Natural killer cell (primary cell): ENCODE measurements at regions not wholly inside any gene's neighbourhood (a gene's known extent, or its start where the extent isn't known, plus 50 kb on each side); places are given as distances from the start of the nearest gene placed in this dataset.

Experiments used
- ATAC-seq, 3 donors: fragments of 150-1000 bp in 2 of 3; fragments of 200-7000 bp in 1 of 3; cut with Tn5 transposase; 1 replicate in 1 of 3; 2 replicates in 2 of 3; pipeline ENCODE4 v1.10.0; 2021; ENCODE audit warnings: mild to moderate bottlenecking in 2 of 3, moderate library complexity in 2 of 3
- DNase-seq, 2 donors: peaks; one replicate each; pipeline versions ENCODE4 v3.0.0 to v3.0.0-alpha.2; 2013 to 2021; ENCODE audit warnings: mixed read lengths in 1 of 2
- H3K27ac ChIP-seq: one replicate; pipeline ENCODE4 v1.5.1; 2013; ENCODE audit warnings: mild to moderate bottlenecking, low read length
- H3K27me3 ChIP-seq: one replicate; pipeline ENCODE4 v1.6.1; 2013; ENCODE audit warnings: low read length; ENCODE audit not compliant: control insufficient read depth, insufficient read depth
- H3K36me3 ChIP-seq: one replicate; pipeline ENCODE4 v1.6.1; 2013; ENCODE audit warnings: low read length; ENCODE audit not compliant: control insufficient read depth, insufficient read depth
- H3K4me1 ChIP-seq: one replicate; pipeline ENCODE4 v1.6.1; 2013; ENCODE audit warnings: low read length; ENCODE audit not compliant: control insufficient read depth, insufficient read depth
- H3K4me3 ChIP-seq: one replicate; pipeline ENCODE4 v1.5.1; 2013; ENCODE audit warnings: low read length
- H3K9me3 ChIP-seq: one replicate; pipeline ENCODE4 v1.6.1; 2013; ENCODE audit warnings: low read length; ENCODE audit not compliant: control insufficient read depth, insufficient read depth
- H3K27ac Mint-ChIP-seq, 2 donors: one replicate each; pipeline ENCODE4 v1.8.0; 2022; ENCODE audit warnings: mild to moderate bottlenecking in 2 of 2, mixed read lengths in 2 of 2, moderate library complexity in 1 of 2
- H3K27me3 Mint-ChIP-seq, 2 donors: one replicate each; pipeline ENCODE4 v1.8.0; 2022; ENCODE audit warnings: low read depth in 2 of 2, mixed read lengths in 2 of 2
- H3K36me3 Mint-ChIP-seq: one replicate; pipeline ENCODE4 v1.8.0; 2022; ENCODE audit warnings: mixed read lengths
- H3K4me1 Mint-ChIP-seq, 2 donors: one replicate each; pipeline ENCODE4 v1.8.0; 2022; ENCODE audit warnings: mixed read lengths in 2 of 2
- H3K4me3 Mint-ChIP-seq: one replicate; pipeline ENCODE4 v1.8.0; 2022; ENCODE audit warnings: mild to moderate bottlenecking, moderate library complexity, mixed read lengths
- H3K9me3 Mint-ChIP-seq, 2 donors: one replicate each; pipeline ENCODE4 v1.8.0; 2022; ENCODE audit warnings: mixed read lengths in 2 of 2
- WGBS: methylation state at CpG from one replicate; pipeline ENCODE4 v1.1.7; 2013; ENCODE audit warnings: missing lambda C conversion rate; ENCODE audit not compliant: insufficient coverage; 5-methylcytosine and 5-hydroxymethylcytosine counted together
- intact Hi-C: fragments of 100-400 bp; cut with micrococcal nuclease; formaldehyde crosslinking; loops from one replicate; pipeline ENCODE4 v1.14.2; 2022
- TF ChIP-seq, protein P1 (sequence below): fragments of 200-600 bp; IDR thresholded peaks from one replicate; pipeline ENCODE4 v1.8.0; 2022; ENCODE audit warnings: antibody characterized with exemption

DNA sequence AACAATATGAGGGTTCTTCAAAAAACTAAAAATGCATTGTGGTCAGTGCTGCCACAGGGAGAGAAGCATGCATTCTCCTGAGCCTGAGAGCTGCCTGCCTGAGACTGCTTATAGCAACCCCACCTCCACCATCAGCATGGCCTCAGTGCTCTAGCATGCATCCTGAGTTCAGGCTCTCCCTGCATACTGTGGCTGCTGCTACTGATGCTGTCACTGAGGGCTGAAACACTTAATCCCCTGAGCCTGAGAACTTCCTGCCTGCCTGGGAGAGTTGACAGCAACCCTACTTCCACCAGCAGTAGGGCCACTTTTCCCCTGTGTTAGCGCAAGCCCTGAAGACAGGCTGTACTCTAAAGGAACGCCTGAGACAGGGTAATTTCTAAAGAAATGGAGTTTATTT lies 206.0 kb downstream of the FBXO4 start:
- TF ChIP-seq, protein P1, sequence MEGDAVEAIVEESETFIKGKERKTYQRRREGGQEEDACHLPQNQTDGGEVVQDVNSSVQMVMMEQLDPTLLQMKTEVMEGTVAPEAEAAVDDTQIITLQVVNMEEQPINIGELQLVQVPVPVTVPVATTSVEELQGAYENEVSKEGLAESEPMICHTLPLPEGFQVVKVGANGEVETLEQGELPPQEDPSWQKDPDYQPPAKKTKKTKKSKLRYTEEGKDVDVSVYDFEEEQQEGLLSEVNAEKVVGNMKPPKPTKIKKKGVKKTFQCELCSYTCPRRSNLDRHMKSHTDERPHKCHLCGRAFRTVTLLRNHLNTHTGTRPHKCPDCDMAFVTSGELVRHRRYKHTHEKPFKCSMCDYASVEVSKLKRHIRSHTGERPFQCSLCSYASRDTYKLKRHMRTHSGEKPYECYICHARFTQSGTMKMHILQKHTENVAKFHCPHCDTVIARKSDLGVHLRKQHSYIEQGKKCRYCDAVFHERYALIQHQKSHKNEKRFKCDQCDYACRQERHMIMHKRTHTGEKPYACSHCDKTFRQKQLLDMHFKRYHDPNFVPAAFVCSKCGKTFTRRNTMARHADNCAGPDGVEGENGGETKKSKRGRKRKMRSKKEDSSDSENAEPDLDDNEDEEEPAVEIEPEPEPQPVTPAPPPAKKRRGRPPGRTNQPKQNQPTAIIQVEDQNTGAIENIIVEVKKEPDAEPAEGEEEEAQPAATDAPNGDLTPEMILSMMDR, result no peak
- Histone ChIP-seq H3K4me1 (no peaks in the 10 kb centered on the region), H3K4me3 (no peak overlapping the region), H3K27ac (no peak overlapping the region), H3K36me3 (no peaks in the 10 kb centered on the region), H3K27me3 (no peaks in the 10 kb centered on the region), H3K9me3 (no peaks in the 10 kb centered on the region)
- WGBS, result 66% methylated on average over 2 of the region's 2 CpGs
- Mint-ChIP-seq H3K27ac (no peak overlapping the region), H3K36me3 (no peaks in the 10 kb centered on the region), H3K4me3 (no peak overlapping the region), H3K27me3 (no peaks in the 10 kb centered on the region), H3K4me1 (no peaks in the 10 kb centered on the region), H3K9me3 (peaks cover 6 to 19% of the 10 kb centered on the region in 2 donors)
- ATAC-seq, result no peak
- intact Hi-C loops, result no loop called here
- DNase-seq, result no peak

DNA sequence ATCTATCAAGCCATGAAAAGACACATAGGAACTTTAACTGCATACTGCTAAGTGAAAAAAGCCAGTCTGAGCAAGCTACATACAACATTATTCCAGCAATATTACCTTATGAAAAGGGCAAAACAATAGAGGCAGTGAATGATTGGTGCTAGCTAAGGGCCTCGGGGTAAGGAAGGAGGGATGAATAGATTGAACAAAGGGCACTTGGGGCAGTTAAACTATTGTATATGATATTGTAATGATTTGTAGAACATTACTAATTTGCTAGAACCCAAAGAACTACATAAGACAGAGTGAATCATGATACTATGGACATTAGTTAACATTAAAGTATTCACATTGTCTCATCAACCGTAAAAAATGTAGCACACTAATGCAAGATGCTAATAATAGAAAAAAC lies 218.3 kb downstream of the FBXO4 start:
- Histone ChIP-seq H3K36me3 (no peaks in the 10 kb centered on the region), H3K27ac (no peak overlapping the region), H3K27me3 (no peaks in the 10 kb centered on the region), H3K4me3 (no peak overlapping the region), H3K9me3 (peaks cover 4% of the 10 kb centered on the region), H3K4me1 (no peaks in the 10 kb centered on the region)
- TF ChIP-seq, protein P1, result no peak
- Mint-ChIP-seq H3K36me3 (peaks cover 3% of the 10 kb centered on the region), H3K9me3 (peaks cover 4 to 6% of the 10 kb centered on the region in 2 donors), H3K4me1 (no peaks in the 10 kb centered on the region), H3K27me3 (no peaks in the 10 kb centered on the region), H3K4me3 (no peak overlapping the region), H3K27ac (no peak overlapping the region)
- ATAC-seq, result no peak
- intact Hi-C loops, result no loop called here
- WGBS, result 100% methylated on average over 1 of the region's 2 CpGs
- DNase-seq, result no peak

DNA sequence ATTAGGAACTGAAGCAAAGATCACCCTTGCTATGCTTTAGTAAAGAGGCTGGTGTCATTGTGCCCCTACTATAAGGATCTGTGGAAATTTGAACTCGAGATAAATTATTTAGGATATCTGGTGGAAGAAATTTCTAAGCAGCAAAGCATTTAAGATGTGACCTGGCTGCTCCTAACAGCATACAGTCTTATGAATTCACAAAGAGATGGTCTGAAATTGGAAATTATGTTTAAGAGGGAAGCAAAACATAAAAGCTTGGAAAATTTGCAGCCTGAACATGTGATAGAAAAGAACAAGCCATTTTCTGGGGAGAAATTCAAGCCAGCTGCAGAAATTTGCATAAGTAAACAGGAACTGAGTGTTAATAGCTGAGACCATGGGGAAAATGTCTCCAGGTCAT lies 223.7 kb downstream of the FBXO4 start:
- TF ChIP-seq, protein P1, result no peak
- DNase-seq (no peak), ATAC-seq (no peak)
- Mint-ChIP-seq H3K27me3 (no peaks in the 10 kb centered on the region), H3K4me3 (no peak overlapping the region), H3K36me3 (peaks cover 17% of the 10 kb centered on the region), H3K27ac (no peak overlapping the region), H3K4me1 (no peaks in the 10 kb centered on the region), H3K9me3 (peaks cover 8 to 24% of the 10 kb centered on the region in 2 donors)
- H3K36me3 ChIP-seq, result no peaks in the 10 kb centered on the region
- no peak overlapping the region for H3K4me3 ChIP-seq
- H3K27me3 ChIP-seq, result no peaks in the 10 kb centered on the region
- H3K4me1 ChIP-seq, result no peaks in the 10 kb centered on the region
- H3K9me3 ChIP-seq, result peaks cover 12% of the 10 kb centered on the region
- intact Hi-C loops, result no loop called here
- 33% methylated on average over 1 of the region's 1 CpG for WGBS
- H3K27ac ChIP-seq, result no peak overlapping the region

DNA sequence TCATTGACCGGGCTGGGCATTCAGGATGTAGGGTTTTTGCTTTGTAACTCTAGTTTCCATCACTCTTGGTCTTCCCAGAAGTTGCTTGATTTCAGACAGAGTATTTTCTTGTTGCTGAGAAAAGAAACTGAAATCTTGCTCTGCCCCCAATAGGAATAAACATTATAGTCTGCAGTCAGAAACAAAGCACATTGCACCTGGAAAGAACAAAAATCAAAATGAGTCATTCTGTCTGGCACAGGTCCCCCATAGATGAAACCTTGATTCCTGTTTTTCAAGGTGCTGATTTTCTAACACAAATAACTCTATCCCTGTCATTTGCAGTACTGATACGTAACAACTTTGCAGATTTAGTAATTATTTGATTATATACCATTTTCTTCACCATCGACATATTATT lies 232.1 kb downstream of the FBXO4 start:
- no peak overlapping the region for H3K27ac Mint-ChIP-seq
- TF ChIP-seq, protein P1, result no peak
- Histone ChIP-seq H3K27me3 (no peaks in the 10 kb centered on the region), H3K36me3 (no peaks in the 10 kb centered on the region), H3K9me3 (no peaks in the 10 kb centered on the region), H3K4me1 (no peaks in the 10 kb centered on the region), H3K27ac (no peak overlapping the region), H3K4me3 (no peak overlapping the region)
- no peaks in the 10 kb centered on the region for H3K36me3 Mint-ChIP-seq
- no peaks in the 10 kb centered on the region for H3K4me1 Mint-ChIP-seq
- peaks cover 6 to 9% of the 10 kb centered on the region in 2 donors for H3K9me3 Mint-ChIP-seq
- H3K4me3 Mint-ChIP-seq, result no peak overlapping the region
- H3K27me3 Mint-ChIP-seq, result no peaks in the 10 kb centered on the region
- ATAC-seq (no peak), DNase-seq (no peak)
- intact Hi-C loops, result no loop called here
- 92% methylated on average over 1 of the region's 3 CpGs for WGBS
